ENCODE measurements at regions not wholly inside any gene's neighbourhood (a gene's known extent, or its start where the extent isn't known, plus 50 kb on each side); places are given as distances from the start of the nearest gene placed in this dataset.

- WGBS, 2 experiments (ENCODE audit: insufficient coverage in 1 of 2, insufficient read length in 1 of 2): 80 to 96% methylated on average over 1 to 3 of the region's 3 CpGs
Measured at GRCh38 chr12:68086019-68086603, 73.4 kb downstream of the IFNG start.

GRCh38 chr12:68081561-68081960 lies 78.0 kb downstream of the IFNG start:
- Histone ChIP-seq H3K4me1 (ENCODE audit: control insufficient read depth, insufficient read depth, low read length) (peaks cover 5% of the 10 kb centered on the region), H3K4me3 (ENCODE audit: low read length) (peak overlapping the region; percentile 66), H3K9ac (ENCODE audit: extremely low read depth, low read length, poor library complexity, severe bottlenecking) (no peak overlapping the region), H3K36me3 (ENCODE audit: control insufficient read depth, insufficient read depth, low read length) (no peaks in the 10 kb centered on the region), H3K27ac (ENCODE audit: low read depth, low read length) (no peak overlapping the region), H3K27me3 (ENCODE audit: control insufficient read depth, insufficient read depth, low read length, poor library complexity, severe bottlenecking) (no peaks in the 10 kb centered on the region), H3K9me3 (ENCODE audit: control insufficient read depth, low read length) (peaks cover 40% of the 10 kb centered on the region)
- no peaks in the 10 kb centered on the region for H3K36me3 Mint-ChIP-seq (ENCODE audit: low read depth)
- no peak overlapping the region for H3K4me3 Mint-ChIP-seq
- H3K4me1 Mint-ChIP-seq: peaks cover 42% of the 10 kb centered on the region
- H3K27ac Mint-ChIP-seq: no peak overlapping the region
- 90 to 100% methylated on average over 1 to 2 of the region's 2 CpGs for WGBS, 2 experiments (ENCODE audit: insufficient coverage in 1 of 2, insufficient read length in 1 of 2)
- no peak for TF ChIP-seq CTCF (conservative IDR thresholded peaks at IDR 0.05)
- DNase-seq: no peak
- peaks cover 41% of the 10 kb centered on the region for H3K9me3 Mint-ChIP-seq
- peaks cover 1% of the 10 kb centered on the region for H3K27me3 Mint-ChIP-seq (ENCODE audit: insufficient read depth)

More at GRCh38 chr12:68086019-68086603, 73.4 kb downstream of the IFNG start:
- no peak for TF ChIP-seq CTCF (conservative IDR thresholded peaks at IDR 0.05)
- H3K9me3 ChIP-seq (ENCODE audit: control insufficient read depth, low read length): peaks cover 67% of the 10 kb centered on the region
- Mint-ChIP-seq H3K36me3 (ENCODE audit: low read depth) (peaks cover 2% of the 10 kb centered on the region), H3K9me3 (peaks cover 55% of the 10 kb centered on the region), H3K4me1 (peaks cover 6% of the 10 kb centered on the region), H3K27me3 (ENCODE audit: insufficient read depth) (no peaks in the 10 kb centered on the region), H3K4me3 (no peak overlapping the region), H3K27ac (no peak overlapping the region)
- no peak overlapping the region for H3K27ac ChIP-seq (ENCODE audit: low read depth, low read length)
- DNase-seq: no peak
- H3K36me3 ChIP-seq (ENCODE audit: control insufficient read depth, insufficient read depth, low read length): no peaks in the 10 kb centered on the region
- no peak overlapping the region for H3K4me3 ChIP-seq (ENCODE audit: low read length)
- H3K27me3 ChIP-seq (ENCODE audit: control insufficient read depth, insufficient read depth, low read length, poor library complexity, severe bottlenecking): no peaks in the 10 kb centered on the region
- H3K4me1 ChIP-seq (ENCODE audit: control insufficient read depth, insufficient read depth, low read length): peaks cover 2% of the 10 kb centered on the region
- no peak overlapping the region for H3K9ac ChIP-seq (ENCODE audit: extremely low read depth, low read length, poor library complexity, severe bottlenecking)

GRCh38 chr12:68080577-68080976 lies 79.0 kb downstream of the IFNG start:
- Mint-ChIP-seq H3K27ac (peak overlapping the region; percentile 77), H3K27me3 (ENCODE audit: insufficient read depth) (peaks cover 1% of the 10 kb centered on the region), H3K4me1 (peaks cover 42% of the 10 kb centered on the region), H3K4me3 (peak overlapping the region; percentile 14), H3K9me3 (peaks cover 39% of the 10 kb centered on the region), H3K36me3 (ENCODE audit: low read depth) (no peaks in the 10 kb centered on the region)
- peak; percentile 91 for DNase-seq
- WGBS, 2 experiments (ENCODE audit: insufficient coverage in 1 of 2, insufficient read length in 1 of 2): 0% methylated on average over 1 of the region's 1 CpG; no CpG with 5 or more reads in 1 of the 2 experiments
- TF ChIP-seq CTCF (conservative IDR thresholded peaks at IDR 0.05): no peak
- H3K27ac ChIP-seq (ENCODE audit: low read depth, low read length): no peak overlapping the region
- no peak overlapping the region for H3K4me3 ChIP-seq (ENCODE audit: low read length)
- H3K9ac ChIP-seq (ENCODE audit: extremely low read depth, low read length, poor library complexity, severe bottlenecking): no peak overlapping the region
- H3K27me3 ChIP-seq (ENCODE audit: control insufficient read depth, insufficient read depth, low read length, poor library complexity, severe bottlenecking): no peaks in the 10 kb centered on the region
- H3K36me3 ChIP-seq (ENCODE audit: control insufficient read depth, insufficient read depth, low read length): no peaks in the 10 kb centered on the region
- peaks cover 5% of the 10 kb centered on the region for H3K4me1 ChIP-seq (ENCODE audit: control insufficient read depth, insufficient read depth, low read length)
- H3K9me3 ChIP-seq (ENCODE audit: control insufficient read depth, low read length): peaks cover 40% of the 10 kb centered on the region
